Left forelimb (tissue), 1 donor: ENCODE measurements at regions not wholly inside any gene's neighbourhood (a gene's known extent, or its start where the extent isn't known, plus 50 kb on each side); places are given as distances from the start of the nearest gene placed in this dataset.
"Not testable (repeated sequence)": the region's sequence is repeated elsewhere in the genome, so short reads cannot be mapped to it uniquely, and the experiment has no call there.

Experiments
- DNase-seq: peaks from one replicate; pipeline ENCODE4 v3.0.0-alpha.2; 2018; ENCODE audit warnings: low spot score

DNA sequence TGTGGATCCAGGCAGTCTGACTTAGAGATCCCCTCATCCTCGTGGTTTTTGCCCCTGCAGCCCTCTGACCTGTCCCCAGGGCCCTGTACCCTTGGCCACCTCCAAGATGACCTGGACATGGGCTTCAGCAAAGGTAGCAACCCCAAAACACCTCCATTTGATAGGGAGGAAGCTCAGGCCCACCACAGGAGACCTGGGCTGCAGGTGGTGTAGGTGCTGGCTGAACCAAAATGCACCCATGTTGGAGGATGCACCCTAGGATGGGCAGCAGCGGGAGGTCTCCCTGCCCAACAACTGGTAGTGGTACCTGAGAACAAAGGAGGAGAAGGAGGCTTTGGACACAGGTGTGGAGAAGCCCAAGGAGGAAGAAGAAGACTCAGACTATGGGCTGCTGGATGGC lies 188.7 kb downstream of the ZNF716 start:
- peak; percentile 50 for DNase-seq

- peak; percentile 41 for DNase-seq
Observed at GRCh38 chr7:57641521-57642067, 191.6 kb downstream of the ZNF716 start.

GRCh38 chr7:57642730-57643129 lies 192.8 kb downstream of the ZNF716 start:
- peak; percentile 23 for DNase-seq

DNA sequence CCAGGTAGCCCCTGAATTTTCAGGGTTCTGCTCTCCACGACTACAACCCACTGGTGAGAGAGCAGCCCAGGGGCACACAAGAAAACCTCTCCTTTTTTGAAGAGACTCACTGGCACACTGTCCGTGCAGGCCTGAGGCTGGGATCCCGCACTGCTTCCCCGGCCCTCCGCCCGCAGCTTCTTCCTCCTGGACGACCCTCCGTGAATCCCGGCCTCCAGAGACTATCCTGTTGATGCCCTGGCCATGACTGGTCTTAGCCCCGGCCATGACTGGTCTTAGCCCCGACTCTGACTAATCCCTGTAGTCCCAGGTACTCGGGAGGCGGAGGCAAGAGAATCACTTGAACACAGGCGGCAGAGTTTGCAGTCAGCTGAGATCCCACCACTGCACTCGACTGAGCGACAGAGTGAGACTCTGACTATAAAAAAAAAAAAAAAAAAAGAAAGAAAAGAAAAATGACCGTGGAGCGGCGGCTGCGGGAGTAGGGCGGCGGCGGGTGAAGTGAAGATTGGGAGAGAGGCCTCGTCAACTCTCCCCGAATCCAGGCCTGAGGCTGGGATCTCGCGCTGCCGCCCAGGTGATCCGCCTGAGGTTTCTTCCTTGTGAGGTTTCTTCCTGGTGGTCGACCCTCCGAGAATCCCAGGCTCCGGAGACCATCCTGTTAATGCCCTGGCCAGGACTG lies 196.4 kb downstream of the ZNF716 start:
- no peak for DNase-seq

- DNase-seq, result no peak
Observed at GRCh38 chr7:57646901-57647246, 196.9 kb downstream of the ZNF716 start.

GRCh38 chr7:57650401-57650800 lies 200.4 kb downstream of the ZNF716 start:
- DNase-seq, result not testable (repeated sequence)

DNA sequence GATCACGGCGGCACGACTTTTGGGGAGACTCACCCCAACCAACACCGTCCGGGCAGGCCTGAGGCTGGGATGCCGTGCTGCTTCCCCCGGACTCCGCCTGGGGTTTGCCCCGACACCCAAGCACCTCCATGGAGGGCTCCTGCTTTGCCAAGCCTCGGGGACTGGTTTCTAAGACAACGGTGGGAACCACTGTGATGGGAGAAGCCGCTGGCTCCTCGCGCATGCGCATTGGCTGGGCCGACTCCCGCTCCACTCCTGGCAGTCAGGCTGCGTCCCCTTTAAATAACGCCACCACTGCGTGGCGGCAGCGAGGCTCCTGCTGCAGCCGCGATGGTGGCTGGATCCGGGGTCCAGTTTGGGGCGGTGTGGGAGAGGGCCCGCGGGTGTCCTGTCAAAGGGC lies 201.0 kb downstream of the ZNF716 start:
- no peak for DNase-seq

DNA sequence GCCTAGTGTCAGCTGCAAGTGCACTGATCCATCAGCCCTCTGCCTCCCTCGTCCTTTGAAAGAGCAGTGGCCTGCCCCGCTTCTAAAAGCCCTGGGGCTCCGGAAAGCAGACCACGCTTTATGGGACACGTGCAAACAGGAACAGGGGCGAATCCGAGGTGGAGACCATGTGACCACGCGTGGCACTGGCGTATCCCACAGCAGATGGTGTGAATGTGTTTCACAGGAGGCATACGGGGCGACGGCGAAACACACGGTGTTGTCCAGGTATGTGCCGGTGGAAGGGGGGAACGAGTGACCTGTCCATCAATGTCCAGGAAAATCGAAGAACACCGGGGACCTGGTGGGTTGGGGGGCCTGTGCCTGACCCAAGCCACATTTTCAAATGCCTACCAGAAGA lies 201.6 kb downstream of the ZNF716 start:
- not testable (repeated sequence) for DNase-seq

- DNase-seq, result no peak
Observed at GRCh38 chr7:57653262-57653830, 203.4 kb downstream of the ZNF716 start.

- DNase-seq, result not testable (repeated sequence)
Observed at GRCh38 chr7:57655156-57655871, 205.3 kb downstream of the ZNF716 start.

DNA sequence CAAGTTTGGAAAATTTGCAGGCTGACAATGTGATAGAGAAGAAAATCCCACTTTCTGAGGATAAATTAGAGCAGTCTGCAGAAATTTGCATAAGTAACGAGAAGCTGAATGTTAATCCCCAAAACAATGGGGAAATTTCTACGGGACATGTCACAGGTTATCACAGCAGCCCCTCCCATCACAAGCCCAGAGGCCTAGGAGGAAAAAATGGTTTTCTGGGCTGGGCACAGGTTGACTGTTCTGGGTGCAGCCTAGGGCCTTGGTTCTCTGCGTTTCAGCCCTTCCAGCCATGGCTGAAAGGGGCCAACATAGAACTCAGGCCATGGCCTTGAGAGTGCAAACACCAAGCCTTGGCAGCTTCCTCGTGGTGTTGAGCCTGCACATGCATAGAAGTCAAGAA lies 209.2 kb downstream of the ZNF716 start:
- DNase-seq, result not testable (repeated sequence)

DNA sequence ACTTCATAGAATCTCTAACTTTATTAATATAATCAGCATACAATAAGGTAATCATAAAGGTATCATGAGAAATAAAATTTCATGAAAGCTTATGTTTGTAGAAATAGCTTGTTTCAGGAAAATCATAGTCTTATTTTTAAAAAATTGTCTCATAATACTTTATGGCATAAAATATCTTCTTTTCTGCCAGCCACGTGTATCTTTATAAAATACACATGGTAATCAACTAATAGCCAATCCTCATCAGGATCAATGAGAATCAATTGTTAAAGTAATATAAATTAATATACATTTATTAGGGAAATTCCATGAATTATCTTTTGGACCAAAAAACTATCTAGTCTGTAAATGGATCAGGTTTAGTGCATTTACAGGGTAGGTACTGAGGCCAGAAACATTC lies 227.0 kb downstream of the ZNF716 start:
- DNase-seq, result not testable (repeated sequence)

GRCh38 chr7:57685418-57685817 lies 235.4 kb downstream of the ZNF716 start:
- DNase-seq, result no peak
